NCI-H1436 treated with DMSO at 0.1 percent for 48 hours (cell line): ENCODE measurements at regions not wholly inside any gene's neighbourhood (a gene's known extent, or its start where the extent isn't known, plus 50 kb on each side); places are given as distances from the start of the nearest gene placed in this dataset.

ENCODE experiments used
- DNase-seq: peaks from one replicate; lab custom pipeline; 2025; lab: John Stamatoyannopoulos, UW

GRCh38 chr5:165286692-165287091 is 1781.3 kb downstream of the MAT2B start:
- no peak for DNase-seq

GRCh38 chr5:165290535-165290934 is 1785.1 kb downstream of the MAT2B start:
- DNase-seq = no peak

- DNase-seq = no peak
Measured at GRCh38 chr5:165296401-165297130, 1791.1 kb downstream of the MAT2B start.

GRCh38 chr5:165304193-165304827 is 1798.9 kb downstream of the MAT2B start:
- DNase-seq = no peak

- no peak for DNase-seq
Measured at GRCh38 chr5:165305596-165305995, 1800.2 kb downstream of the MAT2B start.

GRCh38 chr5:165309446-165309845 is 1804.0 kb downstream of the MAT2B start:
- no peak for DNase-seq

GRCh38 chr5:165310031-165310430 is 1804.6 kb downstream of the MAT2B start:
- no peak for DNase-seq

- no peak for DNase-seq
Measured at GRCh38 chr5:165321912-165322311, 1816.5 kb downstream of the MAT2B start.

- DNase-seq = no peak
Measured at GRCh38 chr5:165325221-165325620, 1819.8 kb downstream of the MAT2B start.

GRCh38 chr5:165327631-165328030 is 1822.2 kb downstream of the MAT2B start:
- DNase-seq = no peak

GRCh38 chr5:165328846-165329245 is 1823.4 kb downstream of the MAT2B start:
- DNase-seq = no peak

- no peak for DNase-seq
Measured at GRCh38 chr5:165333623-165334022, 1828.2 kb downstream of the MAT2B start.

GRCh38 chr5:165334201-165334600 is 1828.8 kb downstream of the MAT2B start:
- DNase-seq = no peak

GRCh38 chr5:165349735-165350134 is 1844.3 kb downstream of the MAT2B start:
- DNase-seq = no peak

- no peak for DNase-seq
Measured at GRCh38 chr5:165351342-165351741, 1845.9 kb downstream of the MAT2B start.

- no peak for DNase-seq
Measured at GRCh38 chr5:165360366-165360765, 1854.9 kb downstream of the MAT2B start.

- DNase-seq = no peak
Measured at GRCh38 chr5:165360784-165361542, 1855.5 kb downstream of the MAT2B start.

GRCh38 chr5:165370233-165370632 is 1864.8 kb downstream of the MAT2B start:
- DNase-seq = no peak

- DNase-seq = no peak
Measured at GRCh38 chr5:165370794-165371193, 1865.4 kb downstream of the MAT2B start.

- DNase-seq = no peak
Measured at GRCh38 chr5:165375201-165375600, 1869.8 kb downstream of the MAT2B start.

GRCh38 chr5:165393839-165394238 is 1888.4 kb downstream of the MAT2B start:
- no peak for DNase-seq

GRCh38 chr5:165397516-165397915 is 1892.1 kb downstream of the MAT2B start:
- no peak for DNase-seq

GRCh38 chr5:165400086-165400485 is 1894.7 kb downstream of the MAT2B start:
- no peak for DNase-seq
